ENCODE measurements at regions not wholly inside any gene's neighbourhood (a gene's known extent, or its start where the extent isn't known, plus 50 kb on each side); places are given as distances from the start of the nearest gene placed in this dataset.

DNA sequence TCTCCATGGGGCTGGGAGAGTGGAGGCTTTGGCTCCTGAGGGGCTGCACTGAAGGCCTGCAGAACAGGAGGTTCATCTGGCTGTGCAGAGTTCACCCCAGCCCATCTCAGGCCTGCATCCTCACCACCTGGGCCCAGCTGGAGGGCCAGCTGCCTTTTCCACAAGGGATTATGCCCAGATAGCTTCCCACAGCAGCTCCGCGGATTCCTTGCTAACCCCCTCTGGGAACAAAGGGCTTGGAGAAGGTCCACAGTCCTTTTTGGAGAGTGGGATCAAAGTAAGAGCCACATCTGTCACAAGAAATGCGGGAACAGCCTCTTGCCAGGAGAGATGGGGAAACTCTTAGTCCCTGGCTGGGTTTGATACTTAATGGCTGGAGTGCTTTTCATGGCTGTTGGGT lies 164.7 kb upstream of the RGMA start:
- TF ChIP-seq, protein P1, sequence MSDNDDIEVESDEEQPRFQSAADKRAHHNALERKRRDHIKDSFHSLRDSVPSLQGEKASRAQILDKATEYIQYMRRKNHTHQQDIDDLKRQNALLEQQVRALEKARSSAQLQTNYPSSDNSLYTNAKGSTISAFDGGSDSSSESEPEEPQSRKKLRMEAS (IDR thresholded peaks at IDR 0.05) = no peak
- no peak for TF ChIP-seq NRF1 (IDR thresholded peaks at IDR 0.05; ENCODE audit: low read depth, low read length)

Measured in H1 (cell line).